ENCODE measurements at regions not wholly inside any gene's neighbourhood (a gene's known extent, or its start where the extent isn't known, plus 50 kb on each side); places are given as distances from the start of the nearest gene placed in this dataset.

GRCh38 chr20:6426287-6426891 lies 303.6 kb upstream of the FERMT1 start:
- no peak for DNase-seq (ENCODE audit: low read depth in 1 of 2, low spot score in 1 of 2)

GRCh38 chr20:6421321-6422248 lies 298.8 kb upstream of the FERMT1 start:
- Histone ChIP-seq H3K27ac (replicated peaks) (no peak overlapping the region), H3K4me3 (replicated peaks; ENCODE audit: insufficient read depth, low read length) (no peak overlapping the region), H3K27me3 (ENCODE audit: insufficient read depth, poor library complexity, severe bottlenecking) (no peaks in the 10 kb centered on the region)
- no peak for TF ChIP-seq SPI1 (IDR thresholded peaks at IDR 0.05; ENCODE audit: borderline replicate concordance, low read depth)
- TF ChIP-seq, protein P1, sequence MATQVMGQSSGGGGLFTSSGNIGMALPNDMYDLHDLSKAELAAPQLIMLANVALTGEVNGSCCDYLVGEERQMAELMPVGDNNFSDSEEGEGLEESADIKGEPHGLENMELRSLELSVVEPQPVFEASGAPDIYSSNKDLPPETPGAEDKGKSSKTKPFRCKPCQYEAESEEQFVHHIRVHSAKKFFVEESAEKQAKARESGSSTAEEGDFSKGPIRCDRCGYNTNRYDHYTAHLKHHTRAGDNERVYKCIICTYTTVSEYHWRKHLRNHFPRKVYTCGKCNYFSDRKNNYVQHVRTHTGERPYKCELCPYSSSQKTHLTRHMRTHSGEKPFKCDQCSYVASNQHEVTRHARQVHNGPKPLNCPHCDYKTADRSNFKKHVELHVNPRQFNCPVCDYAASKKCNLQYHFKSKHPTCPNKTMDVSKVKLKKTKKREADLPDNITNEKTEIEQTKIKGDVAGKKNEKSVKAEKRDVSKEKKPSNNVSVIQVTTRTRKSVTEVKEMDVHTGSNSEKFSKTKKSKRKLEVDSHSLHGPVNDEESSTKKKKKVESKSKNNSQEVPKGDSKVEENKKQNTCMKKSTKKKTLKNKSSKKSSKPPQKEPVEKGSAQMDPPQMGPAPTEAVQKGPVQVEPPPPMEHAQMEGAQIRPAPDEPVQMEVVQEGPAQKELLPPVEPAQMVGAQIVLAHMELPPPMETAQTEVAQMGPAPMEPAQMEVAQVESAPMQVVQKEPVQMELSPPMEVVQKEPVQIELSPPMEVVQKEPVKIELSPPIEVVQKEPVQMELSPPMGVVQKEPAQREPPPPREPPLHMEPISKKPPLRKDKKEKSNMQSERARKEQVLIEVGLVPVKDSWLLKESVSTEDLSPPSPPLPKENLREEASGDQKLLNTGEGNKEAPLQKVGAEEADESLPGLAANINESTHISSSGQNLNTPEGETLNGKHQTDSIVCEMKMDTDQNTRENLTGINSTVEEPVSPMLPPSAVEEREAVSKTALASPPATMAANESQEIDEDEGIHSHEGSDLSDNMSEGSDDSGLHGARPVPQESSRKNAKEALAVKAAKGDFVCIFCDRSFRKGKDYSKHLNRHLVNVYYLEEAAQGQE (IDR thresholded peaks at IDR 0.05; ENCODE audit: insufficient replicate concordance, low read depth), result no peak
- TF ChIP-seq, protein P2, sequence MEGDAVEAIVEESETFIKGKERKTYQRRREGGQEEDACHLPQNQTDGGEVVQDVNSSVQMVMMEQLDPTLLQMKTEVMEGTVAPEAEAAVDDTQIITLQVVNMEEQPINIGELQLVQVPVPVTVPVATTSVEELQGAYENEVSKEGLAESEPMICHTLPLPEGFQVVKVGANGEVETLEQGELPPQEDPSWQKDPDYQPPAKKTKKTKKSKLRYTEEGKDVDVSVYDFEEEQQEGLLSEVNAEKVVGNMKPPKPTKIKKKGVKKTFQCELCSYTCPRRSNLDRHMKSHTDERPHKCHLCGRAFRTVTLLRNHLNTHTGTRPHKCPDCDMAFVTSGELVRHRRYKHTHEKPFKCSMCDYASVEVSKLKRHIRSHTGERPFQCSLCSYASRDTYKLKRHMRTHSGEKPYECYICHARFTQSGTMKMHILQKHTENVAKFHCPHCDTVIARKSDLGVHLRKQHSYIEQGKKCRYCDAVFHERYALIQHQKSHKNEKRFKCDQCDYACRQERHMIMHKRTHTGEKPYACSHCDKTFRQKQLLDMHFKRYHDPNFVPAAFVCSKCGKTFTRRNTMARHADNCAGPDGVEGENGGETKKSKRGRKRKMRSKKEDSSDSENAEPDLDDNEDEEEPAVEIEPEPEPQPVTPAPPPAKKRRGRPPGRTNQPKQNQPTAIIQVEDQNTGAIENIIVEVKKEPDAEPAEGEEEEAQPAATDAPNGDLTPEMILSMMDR (IDR thresholded peaks at IDR 0.05; ENCODE audit: insufficient read depth, low read length), result no peak
- no peak for TF ChIP-seq POLR2AphosphoS5 (IDR thresholded peaks at IDR 0.05; ENCODE audit: low read depth)
- TF ChIP-seq GABPA (IDR thresholded peaks at IDR 0.05; ENCODE audit: low read depth), result no peak
- DNase-seq (ENCODE audit: low read depth in 1 of 2, low spot score in 1 of 2), result no peak

More at GRCh38 chr20:6426287-6426891, 303.6 kb upstream of the FERMT1 start:
- TF ChIP-seq POLR2AphosphoS5 (IDR thresholded peaks at IDR 0.05; ENCODE audit: low read depth) (no peak), SPI1 (IDR thresholded peaks at IDR 0.05; ENCODE audit: borderline replicate concordance, low read depth) (peak; percentile 55; the same call in 1 of the 2 replicates)
- H3K27me3 ChIP-seq (ENCODE audit: insufficient read depth, poor library complexity, severe bottlenecking), result no peaks in the 10 kb centered on the region
- no peak overlapping the region for H3K27ac ChIP-seq (replicated peaks)
- H3K4me3 ChIP-seq (replicated peaks; ENCODE audit: insufficient read depth, low read length), result no peak overlapping the region

GRCh38 chr20:6420336-6420735 lies 297.5 kb upstream of the FERMT1 start:
- Histone ChIP-seq H3K4me3 (replicated peaks; ENCODE audit: insufficient read depth, low read length) (no peak overlapping the region), H3K27me3 (ENCODE audit: insufficient read depth, poor library complexity, severe bottlenecking) (no peaks in the 10 kb centered on the region), H3K27ac (replicated peaks) (no peak overlapping the region)
- no peak for DNase-seq (ENCODE audit: low read depth in 1 of 2, low spot score in 1 of 2)
- no peak for TF ChIP-seq SPI1 (IDR thresholded peaks at IDR 0.05; ENCODE audit: borderline replicate concordance, low read depth)
- TF ChIP-seq GABPA (IDR thresholded peaks at IDR 0.05; ENCODE audit: low read depth), result no peak
- no peak for TF ChIP-seq POLR2AphosphoS5 (IDR thresholded peaks at IDR 0.05; ENCODE audit: low read depth)
- TF ChIP-seq, protein P2 (IDR thresholded peaks at IDR 0.05; ENCODE audit: insufficient read depth, low read length), result no peak
- TF ChIP-seq, protein P1 (IDR thresholded peaks at IDR 0.05; ENCODE audit: insufficient replicate concordance, low read depth), result no peak

DNA sequence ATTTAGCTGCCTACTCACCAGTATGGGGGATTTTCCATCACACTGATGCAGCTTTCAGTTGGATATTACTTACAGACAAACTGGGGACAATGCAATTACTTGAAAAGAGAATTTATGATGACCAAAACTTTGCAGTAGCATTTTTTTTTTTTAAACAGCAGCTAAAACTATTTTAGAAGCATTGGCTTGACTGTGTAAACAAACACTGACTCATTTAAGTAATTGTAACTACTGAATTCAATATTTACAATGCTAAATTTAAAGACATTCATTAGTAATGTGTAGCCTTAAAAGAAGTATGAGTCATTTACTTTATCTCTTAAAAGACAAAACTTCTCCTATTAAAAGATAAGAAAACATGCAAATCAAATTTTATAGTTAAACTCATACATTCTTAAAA lies 295.9 kb upstream of the FERMT1 start:
- DNase-seq (ENCODE audit: low read depth in 1 of 2, low spot score in 1 of 2), result no peak
- Histone ChIP-seq H3K4me3 (replicated peaks; ENCODE audit: insufficient read depth, low read length) (no peak overlapping the region), H3K27me3 (ENCODE audit: insufficient read depth, poor library complexity, severe bottlenecking) (no peaks in the 10 kb centered on the region), H3K27ac (replicated peaks) (no peak overlapping the region)
- TF ChIP-seq, protein P1 (IDR thresholded peaks at IDR 0.05; ENCODE audit: insufficient replicate concordance, low read depth), result no peak
- no peak for TF ChIP-seq GABPA (IDR thresholded peaks at IDR 0.05; ENCODE audit: low read depth)
- TF ChIP-seq, protein P2 (IDR thresholded peaks at IDR 0.05; ENCODE audit: insufficient read depth, low read length), result no peak
- no peak for TF ChIP-seq POLR2AphosphoS5 (IDR thresholded peaks at IDR 0.05; ENCODE audit: low read depth)
- TF ChIP-seq SPI1 (IDR thresholded peaks at IDR 0.05; ENCODE audit: borderline replicate concordance, low read depth), result no peak

Data from HL-60 (cell line).